ENCODE measurements at regions not wholly inside any gene's neighbourhood (a gene's known extent, or its start where the extent isn't known, plus 50 kb on each side); places are given as distances from the start of the nearest gene placed in this dataset.
"Not testable (repeated sequence)": the region's sequence is repeated elsewhere in the genome, so short reads cannot be mapped to it uniquely, and the experiment has no call there.

GRCh38 chr5:109558952-109559351 is 130.8 kb upstream of the MAN2A1 start:
- DNase-seq (ENCODE audit: low spot score in 2 of 2): no peak
- no peaks in the 10 kb centered on the region for H3K9me3 ChIP-seq
- H3K27me3 ChIP-seq: no peaks in the 10 kb centered on the region
- TF ChIP-seq CTCF (IDR thresholded peaks at IDR 0.05) (no peak), POLR2A (IDR thresholded peaks at IDR 0.05) (no peak), EP300 (IDR thresholded peaks at IDR 0.05) (no peak)
- no peak overlapping the region for H3K27ac ChIP-seq
- 75 to 78% methylated on average over 2 of the region's 2 CpGs for WGBS, 2 donors
- H3K4me3 ChIP-seq: no peak overlapping the region
- H3K36me3 ChIP-seq: no peaks in the 10 kb centered on the region
- H3K4me1 ChIP-seq: no peaks in the 10 kb centered on the region

- no peaks in the 10 kb centered on the region for H3K9me3 ChIP-seq
- no peaks in the 10 kb centered on the region for H3K27me3 ChIP-seq
- TF ChIP-seq CTCF (IDR thresholded peaks at IDR 0.05): no peak
- no peak for TF ChIP-seq POLR2A (IDR thresholded peaks at IDR 0.05)
- H3K4me1 ChIP-seq: no peaks in the 10 kb centered on the region
- no peaks in the 10 kb centered on the region for H3K36me3 ChIP-seq
- 55 to 56% methylated on average over 3 of the region's 3 CpGs for WGBS, 2 donors
- no peak overlapping the region for H3K27ac ChIP-seq
- no peak overlapping the region for H3K4me3 ChIP-seq
- DNase-seq (ENCODE audit: low spot score in 2 of 2): no peak
These were observed 131.4 kb upstream of the MAN2A1 start for GRCh38 chr5:109558364-109558763.

- H3K27me3 ChIP-seq: no peaks in the 10 kb centered on the region
- H3K4me1 ChIP-seq: no peaks in the 10 kb centered on the region
- peaks cover 0 to 8% (median 0%) of the 10 kb centered on the region in 4 donors for H3K9me3 ChIP-seq
- H3K36me3 ChIP-seq: no peaks in the 10 kb centered on the region
- no peak overlapping the region for H3K4me3 ChIP-seq
- DNase-seq (ENCODE audit: low spot score in 2 of 2): no peak
- no peak overlapping the region for H3K27ac ChIP-seq
- 77 to 83% methylated on average over 1 of the region's 1 CpG for WGBS, 2 donors
- no peak for TF ChIP-seq POLR2A (IDR thresholded peaks at IDR 0.05)
- TF ChIP-seq EP300 (IDR thresholded peaks at IDR 0.05): no peak
- no peak for TF ChIP-seq CTCF (IDR thresholded peaks at IDR 0.05)
These were observed 135.9 kb upstream of the MAN2A1 start for GRCh38 chr5:109553846-109554245.

DNA sequence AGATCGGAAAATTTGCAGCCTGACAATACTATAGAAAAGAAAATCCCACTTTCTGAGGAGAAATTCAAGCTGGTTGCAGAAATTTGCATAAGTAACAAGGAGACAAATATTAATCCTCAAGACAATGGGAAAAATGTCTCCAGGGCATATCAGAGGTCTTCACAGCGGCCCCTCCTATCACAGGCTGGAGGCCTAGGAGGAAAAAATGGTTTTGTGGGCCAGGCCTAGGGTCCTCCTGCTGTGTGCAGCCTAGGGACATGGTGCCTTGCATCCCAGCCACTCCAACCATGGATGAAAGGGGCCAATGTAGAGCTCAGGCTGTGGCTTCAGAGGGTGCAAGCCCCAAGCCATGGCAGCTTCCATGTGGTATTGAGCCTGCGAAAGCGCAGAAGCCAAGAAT is 138.5 kb upstream of the MAN2A1 start:
- H3K36me3 ChIP-seq; H3K27ac ChIP-seq; H3K4me3 ChIP-seq; DNase-seq (ENCODE audit: low spot score in 2 of 2); H3K9me3 ChIP-seq; H3K27me3 ChIP-seq; H3K4me1 ChIP-seq: not testable (repeated sequence)
- 94 to 95% methylated on average over 4 of the region's 4 CpGs for WGBS, 2 donors

GRCh38 chr5:109550077-109550476 is 139.7 kb upstream of the MAN2A1 start:
- TF ChIP-seq CTCF (IDR thresholded peaks at IDR 0.05): no peak
- no peak for TF ChIP-seq POLR2A (IDR thresholded peaks at IDR 0.05)
- TF ChIP-seq EP300 (IDR thresholded peaks at IDR 0.05): no peak
- no peak overlapping the region for H3K4me3 ChIP-seq
- no peak for DNase-seq (ENCODE audit: low spot score in 2 of 2)
- no peaks in the 10 kb centered on the region for H3K36me3 ChIP-seq
- H3K27ac ChIP-seq: no peak overlapping the region
- whole genome bisulfite sequencing, 2 donors: 79 to 86% methylated on average over 1 of the region's 1 CpG
- H3K27me3 ChIP-seq: no peaks in the 10 kb centered on the region
- H3K4me1 ChIP-seq: no peaks in the 10 kb centered on the region
- peaks cover 0 to 8% (median 0%) of the 10 kb centered on the region in 4 donors for H3K9me3 ChIP-seq

GRCh38 chr5:109546461-109546860 is 136.7 kb upstream of the PJA2 start:
- DNase-seq (ENCODE audit: low spot score in 2 of 2): no peak
- Histone ChIP-seq H3K27ac (no peak overlapping the region), H3K9me3 (peaks cover 0 to 6% (median 0%) of the 10 kb centered on the region in 4 donors), H3K36me3 (no peaks in the 10 kb centered on the region), H3K4me1 (no peaks in the 10 kb centered on the region), H3K4me3 (no peak overlapping the region), H3K27me3 (no peaks in the 10 kb centered on the region)
- TF ChIP-seq CTCF (IDR thresholded peaks at IDR 0.05) (no peak), EP300 (IDR thresholded peaks at IDR 0.05) (no peak), POLR2A (IDR thresholded peaks at IDR 0.05) (no peak)

DNA sequence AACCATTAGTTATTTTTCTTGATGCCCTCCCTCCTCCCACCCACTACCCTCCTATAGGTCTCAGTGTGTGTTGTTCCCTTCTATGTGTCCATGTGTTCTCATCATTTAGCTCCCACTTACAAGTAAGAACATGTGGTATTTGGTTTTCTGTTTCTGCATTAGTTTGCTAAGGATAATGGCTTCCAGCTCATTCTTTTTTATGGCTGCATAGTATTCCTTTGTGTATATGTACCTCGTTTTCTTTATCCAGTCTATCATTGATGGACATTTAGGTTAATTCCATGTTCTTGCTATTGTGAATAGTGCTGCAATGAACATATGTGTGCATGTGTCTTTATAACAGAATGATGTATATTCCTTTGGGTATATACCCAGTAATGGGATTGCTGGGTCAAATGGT is 135.1 kb upstream of the PJA2 start:
- 63 to 71% methylated on average over 1 of the region's 1 CpG for WGBS, 2 donors

DNA sequence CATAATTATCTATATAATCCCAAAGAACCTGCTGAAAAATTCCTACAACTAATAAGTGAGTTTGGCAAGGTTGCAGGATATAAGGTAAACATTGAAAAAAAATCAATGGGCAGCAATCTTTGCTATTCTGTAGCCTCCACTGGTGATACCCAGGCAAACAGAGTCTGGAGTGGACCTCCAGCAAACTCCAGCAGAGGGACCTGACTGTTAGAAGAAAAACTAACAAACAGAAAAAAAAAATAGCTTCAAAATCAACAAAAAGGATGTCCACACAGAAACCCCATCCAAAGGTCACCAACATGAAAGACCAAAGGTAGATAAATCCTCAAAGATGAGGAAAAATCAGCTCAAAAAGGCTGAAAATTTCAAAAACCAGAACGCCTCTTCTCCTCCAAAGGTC is 128.9 kb upstream of the PJA2 start:
- H3K27ac ChIP-seq; DNase-seq (ENCODE audit: low spot score in 2 of 2); H3K36me3 ChIP-seq; H3K4me3 ChIP-seq; H3K27me3 ChIP-seq; H3K4me1 ChIP-seq: not testable (repeated sequence)
- 83 to 89% methylated on average over 1 of the region's 1 CpG for WGBS, 2 donors
- H3K9me3 ChIP-seq: peaks cover 0 to 17% (median 0%) of the 10 kb centered on the region in 4 donors

More for the DNA sequence above, 135.1 kb upstream of the PJA2 start:
- not testable (repeated sequence) for H3K4me3 ChIP-seq; H3K27me3 ChIP-seq; H3K27ac ChIP-seq; H3K36me3 ChIP-seq; H3K9me3 ChIP-seq; DNase-seq (ENCODE audit: low spot score in 2 of 2); H3K4me1 ChIP-seq

DNA sequence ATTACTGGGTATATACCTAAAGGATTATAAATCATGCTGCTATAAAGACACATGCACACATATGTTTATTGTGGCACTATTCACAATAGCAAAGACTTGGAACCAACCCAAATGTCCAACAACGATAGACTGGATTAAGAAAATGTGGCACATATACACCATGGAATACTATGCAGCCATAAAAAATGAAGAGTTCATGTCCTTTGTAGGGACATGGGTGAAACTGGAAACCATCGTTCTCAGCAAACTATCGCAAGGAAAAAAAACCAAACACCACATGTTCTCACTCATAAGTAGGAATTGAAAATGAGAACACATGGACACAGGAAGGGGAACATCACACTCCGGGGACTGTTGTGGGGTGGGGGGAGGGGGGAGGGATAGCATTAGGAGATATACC is 125.3 kb upstream of the PJA2 start:
- not testable (repeated sequence) for H3K36me3 ChIP-seq; H3K4me1 ChIP-seq; H3K4me3 ChIP-seq; H3K27me3 ChIP-seq; H3K27ac ChIP-seq; DNase-seq (ENCODE audit: low spot score in 2 of 2)
- peaks cover 0 to 11% (median 0%) of the 10 kb centered on the region in 4 donors for H3K9me3 ChIP-seq
- WGBS, 2 donors: 80 to 91% methylated on average over 3 to 4 of the region's 4 CpGs
